GM06990 (cell line): ENCODE measurements at regions not wholly inside any gene's neighbourhood (a gene's known extent, or its start where the extent isn't known, plus 50 kb on each side); places are given as distances from the start of the nearest gene placed in this dataset.

Experiments
- DNase-seq: peaks from one replicate; pipeline ENCODE4 v3.0.0-alpha.2; 2011; ENCODE audit not compliant: insufficient read length; ENCODE audit errors: extremely low read depth
- H3K27me3 ChIP-seq: replicated peaks from 2 replicates; pipeline ENCODE4 v1.6.0; 2011; ENCODE audit warnings: low read length; ENCODE audit not compliant: control insufficient read depth, insufficient read depth
- H3K36me3 ChIP-seq: 2 replicates; pipeline ENCODE4 v1.5.1; 2011; ENCODE audit warnings: low read length; ENCODE audit not compliant: control insufficient read depth, insufficient read depth
- H3K4me3 ChIP-seq: replicated peaks from 2 replicates; pipeline ENCODE4 v1.5.1; 2011; ENCODE audit warnings: low read depth, mild to moderate bottlenecking, control low read depth, low read length
- CTCF ChIP-seq: IDR thresholded peaks from 2 replicates; pipeline ENCODE4 v1.5.1; 2011; ENCODE audit warnings: low read length, control low read depth, mild to moderate bottlenecking, inconsistent platforms; ENCODE audit not compliant: insufficient read depth, poor library complexity, severe bottlenecking

DNA sequence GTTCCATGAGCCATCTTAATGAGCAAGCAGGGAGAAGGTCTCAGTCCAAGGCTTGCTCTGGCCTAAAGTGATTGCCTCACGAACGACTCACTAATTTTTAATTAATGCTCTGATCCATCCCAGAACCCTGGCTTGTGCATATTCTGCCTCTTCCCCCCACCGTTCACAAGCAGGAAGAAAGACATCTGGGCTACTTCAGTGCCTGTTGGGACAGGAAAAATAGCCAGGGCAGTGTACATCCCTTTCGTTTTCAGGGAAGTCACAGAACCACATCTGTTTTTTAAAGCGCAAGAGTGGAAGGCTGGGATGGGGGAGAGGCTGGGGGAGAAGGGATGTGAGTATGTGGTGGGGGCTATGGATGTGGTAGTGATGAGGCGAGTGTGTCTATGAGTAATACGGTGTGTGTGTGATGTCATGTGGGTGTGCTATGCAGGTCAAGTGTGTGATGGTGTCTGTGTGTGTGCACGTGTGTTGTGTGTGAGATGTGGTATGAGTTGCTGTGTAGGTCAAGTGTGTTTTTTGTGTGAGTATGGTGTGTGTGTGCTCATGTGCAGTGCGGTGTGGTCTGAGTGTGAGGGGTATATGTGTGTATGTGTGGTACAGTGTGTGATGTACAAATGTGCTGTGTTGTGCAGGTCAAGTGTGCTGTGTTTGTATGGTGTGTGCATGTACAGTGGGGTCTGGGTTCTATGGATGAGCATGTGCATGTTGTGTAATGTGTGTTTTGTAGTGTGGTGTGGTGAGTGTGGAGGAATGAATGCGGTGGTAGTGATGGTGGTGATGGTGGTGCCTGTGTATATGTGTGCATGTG lies 64.9 kb upstream of the SYT6 start:
- DNase-seq: no peak
- TF ChIP-seq CTCF: no peak
- Histone ChIP-seq H3K27me3 (no peaks in the 10 kb centered on the region; the same call in 1 of the 2 replicates), H3K4me3 (no peak overlapping the region), H3K36me3 (no peaks in the 10 kb centered on the region)

DNA sequence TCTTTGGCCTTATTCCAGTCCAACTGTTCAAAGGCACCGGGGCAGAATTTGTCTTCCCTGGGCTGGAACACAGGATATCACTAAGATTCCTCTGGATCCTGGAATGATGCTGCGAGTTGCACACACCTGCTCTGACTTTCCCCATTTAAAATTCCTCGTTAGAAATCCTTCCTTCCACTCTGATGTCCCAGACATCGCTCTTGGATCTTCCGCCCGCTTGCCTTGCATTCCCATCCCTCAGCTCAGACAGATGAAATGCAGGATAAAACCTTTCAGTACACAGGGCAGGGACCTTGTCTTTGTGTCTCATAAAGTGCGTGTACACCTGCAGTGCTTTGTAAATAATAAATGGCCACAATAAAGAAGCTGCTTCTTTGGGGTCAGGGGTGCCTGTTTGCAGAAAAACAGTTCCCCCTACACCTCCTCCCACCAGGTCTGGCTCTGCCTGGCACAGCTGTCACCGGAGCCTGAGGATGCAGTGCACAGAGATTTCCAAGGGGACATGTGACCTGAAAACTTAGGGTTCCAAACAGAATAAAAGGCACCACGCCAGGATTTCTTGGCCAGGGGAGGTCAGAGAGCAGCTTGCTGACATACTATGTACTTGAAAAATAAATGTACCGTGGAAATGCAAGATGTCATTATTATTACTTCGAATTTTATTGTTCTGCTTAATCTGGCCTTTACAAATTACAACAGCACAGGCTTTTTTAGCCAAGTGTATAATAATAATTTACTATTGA lies 62.9 kb upstream of the SYT6 start:
- Histone ChIP-seq H3K27me3 (no peaks in the 10 kb centered on the region; the same call in 1 of the 2 replicates), H3K36me3 (no peaks in the 10 kb centered on the region), H3K4me3 (no peak overlapping the region)
- TF ChIP-seq CTCF: no peak
- no peak for DNase-seq

- Histone ChIP-seq H3K4me3 (no peak overlapping the region), H3K27me3 (no peaks in the 10 kb centered on the region; the same call in 1 of the 2 replicates), H3K36me3 (no peaks in the 10 kb centered on the region)
- no peak for TF ChIP-seq CTCF
- DNase-seq: no peak
Observed at GRCh38 chr1:114215436-114215835, 61.8 kb upstream of the SYT6 start.

GRCh38 chr1:114214016-114214415 lies 60.3 kb upstream of the SYT6 start:
- Histone ChIP-seq H3K4me3 (no peak overlapping the region), H3K36me3 (no peaks in the 10 kb centered on the region), H3K27me3 (no peaks in the 10 kb centered on the region; the same call in none of the 2 replicates)
- DNase-seq: no peak
- no peak for TF ChIP-seq CTCF

GRCh38 chr1:114209971-114210370 lies 56.3 kb upstream of the SYT6 start:
- Histone ChIP-seq H3K4me3 (no peak overlapping the region), H3K27me3 (peaks cover 3% of the 10 kb centered on the region; the same call in 1 of the 2 replicates), H3K36me3 (no peaks in the 10 kb centered on the region)
- no peak for TF ChIP-seq CTCF
- DNase-seq: no peak
